HEK293 (cell line): ENCODE measurements at regions not wholly inside any gene's neighbourhood (a gene's known extent, or its start where the extent isn't known, plus 50 kb on each side); places are given as distances from the start of the nearest gene placed in this dataset.

ENCODE experiments used
- CTCF ChIA-PET: fragments of 350-600 bp; formaldehyde crosslinking; extraction: SDS; loops from one replicate; lab custom pipeline; 2021; ENCODE audit warnings: antibody characterized with exemption; lab: Yijun Ruan, JAX
- POLR2A ChIA-PET: fragments of 300-600 bp; formaldehyde crosslinking; extraction: SDS; loops from one replicate; lab custom pipeline; 2020; ENCODE audit warnings: antibody characterized with exemption, inconsistent platforms; lab: Yijun Ruan, JAX
- H3K27ac ChIP-seq: fragments of 200-500 bp; sonication (Bioruptor generic); 2 replicates; pipeline ENCODE4 v1.5.1; 2014; ENCODE audit warnings: low read depth, low read length, control low read depth, inconsistent platforms; ENCODE audit errors: extremely low read depth
- H3K36me3 ChIP-seq, 2 experiments: fragments of 200-500 bp in 1 of 2; sonication (Bioruptor generic) in 1 of 2; 1 replicate in 1 of 2; 2 replicates in 1 of 2; pipeline ENCODE4 v1.5.1; 2014 to 2017; ENCODE audit warnings: inconsistent platforms in 2 of 2, low read length in 2 of 2; ENCODE audit not compliant: control insufficient read depth in 2 of 2, insufficient read depth in 1 of 2
- H3K4me1 ChIP-seq: fragments of 200-500 bp; sonication (Bioruptor generic); 2 replicates; pipeline ENCODE4 v1.5.1; 2014; ENCODE audit warnings: mild to moderate bottlenecking, low read length, inconsistent platforms; ENCODE audit not compliant: control insufficient read depth, insufficient read depth
- H3K4me3 ChIP-seq: 2 replicates; pipeline ENCODE4 v1.5.1; 2011; ENCODE audit warnings: low read depth, mild to moderate bottlenecking, control low read depth, low read length, moderate library complexity
- H3K9me3 ChIP-seq: fragments of 200-500 bp; sonication (Bioruptor generic); 2 replicates; pipeline ENCODE4 v1.5.1; 2014; ENCODE audit warnings: low read depth, low read length, inconsistent platforms; ENCODE audit not compliant: control insufficient read depth, insufficient read depth
- EGR2 ChIP-seq: fragments of 450-650 bp; formaldehyde crosslinking; IDR thresholded peaks from 2 replicates; pipeline ENCODE4 v1.5.1; 2016; ENCODE audit warnings: low read depth, missing biosample characterization, missing genetic modification characterization
- GFI1B ChIP-seq: fragments of 450-650 bp; formaldehyde crosslinking; IDR thresholded peaks from 2 replicates; pipeline ENCODE4 v1.5.1; 2016; ENCODE audit warnings: missing biosample characterization, missing genetic modification characterization
- GLI4 ChIP-seq: fragments of 450-650 bp; formaldehyde crosslinking; IDR thresholded peaks from 2 replicates; pipeline ENCODE4 v1.5.1; 2016; ENCODE audit warnings: missing biosample characterization, missing genetic modification characterization
- GLIS2 ChIP-seq: fragments of 450-650 bp; formaldehyde crosslinking; IDR thresholded peaks from 2 replicates; pipeline ENCODE4 v1.5.1; 2016; ENCODE audit warnings: missing biosample characterization, missing genetic modification characterization
- HOXD13 ChIP-seq: sonication (generic); formaldehyde crosslinking; IDR thresholded peaks from 2 replicates; pipeline ENCODE4 v1.8.0; 2022; ENCODE audit warnings: missing genetic modification reagents, borderline replicate concordance
- MEIS1 ChIP-seq: sonication (generic); formaldehyde crosslinking; IDR thresholded peaks from 2 replicates; pipeline ENCODE4 v1.8.1; 2022; ENCODE audit warnings: missing genetic modification reagents, mild to moderate bottlenecking, borderline replicate concordance
- MZF1 ChIP-seq: fragments of 450-650 bp; formaldehyde crosslinking; IDR thresholded peaks from 2 replicates; pipeline ENCODE4 v1.5.1; 2017; ENCODE audit warnings: missing biosample characterization, missing genetic modification characterization, borderline replicate concordance
- REST ChIP-seq: fragments of 450-650 bp; formaldehyde crosslinking; IDR thresholded peaks from 2 replicates; pipeline ENCODE4 v1.5.1; 2016; ENCODE audit warnings: missing biosample characterization, missing genetic modification characterization
- ZBTB6 ChIP-seq: fragments of 450-650 bp; formaldehyde crosslinking; IDR thresholded peaks from 2 replicates; pipeline ENCODE4 v1.5.1; 2017; ENCODE audit warnings: missing biosample characterization, missing genetic modification characterization
- ZBTB7A ChIP-seq: fragments of 450-650 bp; formaldehyde crosslinking; IDR thresholded peaks from 2 replicates; pipeline ENCODE4 v1.5.1; 2016; ENCODE audit warnings: low read depth, missing biosample characterization, missing genetic modification characterization
- ZNF112 ChIP-seq: fragments of 450-650 bp; formaldehyde crosslinking; IDR thresholded peaks from 2 replicates; pipeline ENCODE4 v1.5.0; 2017; ENCODE audit warnings: missing biosample characterization, missing genetic modification characterization
- ZNF133 ChIP-seq: fragments of 450-650 bp; formaldehyde crosslinking; IDR thresholded peaks from 2 replicates; pipeline ENCODE4 v1.5.1; 2016; ENCODE audit warnings: missing biosample characterization, missing genetic modification characterization
- ZNF155 ChIP-seq: fragments of 450-650 bp; formaldehyde crosslinking; IDR thresholded peaks from 2 replicates; pipeline ENCODE4 v1.5.1; 2016; ENCODE audit warnings: missing biosample characterization, missing genetic modification characterization
- ZNF214 ChIP-seq: fragments of 450-650 bp; formaldehyde crosslinking; IDR thresholded peaks from 2 replicates; pipeline ENCODE4 v1.5.1; 2017; ENCODE audit warnings: missing biosample characterization, mild to moderate bottlenecking, missing genetic modification characterization, borderline replicate concordance
- ZNF239 ChIP-seq: fragments of 450-650 bp; formaldehyde crosslinking; IDR thresholded peaks from 2 replicates; pipeline ENCODE4 v1.5.1; 2016; ENCODE audit warnings: missing biosample characterization, missing genetic modification characterization
- ZNF280C ChIP-seq: fragments of 450-650 bp; formaldehyde crosslinking; IDR thresholded peaks from 2 replicates; pipeline ENCODE4 v1.5.1; 2016; ENCODE audit warnings: missing biosample characterization, missing genetic modification characterization
- ZNF510 ChIP-seq: fragments of 450-650 bp; formaldehyde crosslinking; IDR thresholded peaks from 2 replicates; pipeline ENCODE4 v1.5.1; 2018; ENCODE audit warnings: mild to moderate bottlenecking, missing genetic modification characterization, missing biosample characterization; ENCODE audit not compliant: insufficient replicate concordance
- ZNF639 ChIP-seq: fragments of 450-650 bp; formaldehyde crosslinking; IDR thresholded peaks from 2 replicates; pipeline ENCODE4 v1.5.1; 2016; ENCODE audit warnings: missing biosample characterization, missing genetic modification characterization
- ZNF768 ChIP-seq: fragments of 450-650 bp; formaldehyde crosslinking; IDR thresholded peaks from 2 replicates; pipeline ENCODE4 v1.5.1; 2018; ENCODE audit warnings: missing biosample characterization, mild to moderate bottlenecking, missing genetic modification characterization
- ZNF837 ChIP-seq: fragments of 450-650 bp; formaldehyde crosslinking; IDR thresholded peaks from 2 replicates; pipeline ENCODE4 v1.5.1; 2016; ENCODE audit warnings: missing biosample characterization, missing genetic modification characterization
- ZSCAN5A ChIP-seq: fragments of 450-650 bp; formaldehyde crosslinking; IDR thresholded peaks from 2 replicates; pipeline ENCODE4 v1.5.1; 2016; ENCODE audit warnings: missing biosample characterization, missing genetic modification characterization
- ZXDB ChIP-seq: fragments of 450-650 bp; formaldehyde crosslinking; IDR thresholded peaks from 2 replicates; pipeline ENCODE4 v1.5.1; 2016; ENCODE audit warnings: missing biosample characterization, missing genetic modification characterization

GRCh38 chr2:3041246-3041645, 336.4 kb downstream of the EIPR1 start (continued):
- TF ChIP-seq ZSCAN5A = no peak
- no peak for TF ChIP-seq ZXDB (tag by site-specific recombination)
- TF ChIP-seq ZNF112 (tag by site-specific recombination) = no peak
- no peak for TF ChIP-seq ZBTB6 (tag by site-specific recombination)
- TF ChIP-seq ZNF639 (tag by site-specific recombination) = no peak
- no peak for TF ChIP-seq GFI1B (tag by site-specific recombination)
- no peak for TF ChIP-seq ZNF510 (tag by site-specific recombination)
- TF ChIP-seq ZNF837 (tag by site-specific recombination) = no peak

GRCh38 chr2:3040496-3041140, 337.0 kb downstream of the EIPR1 start:
- POLR2A ChIA-PET = no interaction called here
- no peak overlapping the region for H3K4me3 ChIP-seq
- TF ChIP-seq ZNF280C (tag by site-specific recombination) (no peak), MEIS1 (CRISPR knock-in tag) (no peak), GLI4 (tag by site-specific recombination) (no peak), ZNF214 (tag by site-specific recombination) (no peak), ZNF239 (tag by site-specific recombination) (no peak), REST (no peak), HOXD13 (CRISPR knock-in tag) (no peak), ZBTB7A (tag by site-specific recombination) (no peak), MZF1 (tag by site-specific recombination) (no peak), EGR2 (tag by site-specific recombination) (no peak), GLIS2 (tag by site-specific recombination) (no peak), ZNF155 (tag by site-specific recombination) (no peak), ZNF768 (tag by site-specific recombination) (no peak), ZNF133 (tag by site-specific recombination) (no peak)
- TF ChIP-seq, all 188 proteins: peak for 0
- no peaks in the 10 kb centered on the region for H3K36me3 ChIP-seq
- CTCF ChIA-PET = no interaction called here
- H3K4me1 ChIP-seq = no peaks in the 10 kb centered on the region
- H3K27ac ChIP-seq = no peak overlapping the region
- H3K9me3 ChIP-seq = no peaks in the 10 kb centered on the region
